Common myeloid progenitor, CD34-positive (primary cell): ENCODE measurements at regions not wholly inside any gene's neighbourhood (a gene's known extent, or its start where the extent isn't known, plus 50 kb on each side); places are given as distances from the start of the nearest gene placed in this dataset.
"Not testable (repeated sequence)": the region's sequence is repeated elsewhere in the genome, so short reads cannot be mapped to it uniquely, and the experiment has no call there.

ENCODE experiments used
- CTCF ChIA-PET: fragments of 350-600 bp; sonication (Branson Sonifier 250); formaldehyde crosslinking; loops from one replicate; lab custom pipeline; 2021; ENCODE audit warnings: antibody characterized with exemption; lab: Charles Lee
- POLR2A ChIA-PET: fragments of 350-600 bp; sonication (Branson Sonifier 250); formaldehyde crosslinking; loops from one replicate; lab custom pipeline; 2021; ENCODE audit warnings: antibody characterized with exemption; lab: Charles Lee
- DNase-seq, 3 donors: peaks; one replicate each; pipeline versions ENCODE4 v3.0.0 to v3.0.0-alpha.2; 2013
- H3K27ac ChIP-seq, 2 experiments: 1 replicate in 1 of 2; 2 replicates in 1 of 2; pipeline ENCODE4 v1.7.0; 2013; ENCODE audit warnings: inconsistent platforms in 2 of 2, low read length in 2 of 2, mild to moderate bottlenecking in 2 of 2, low read depth in 1 of 2, moderate library complexity in 1 of 2; ENCODE audit not compliant: severe bottlenecking in 2 of 2, insufficient read depth in 1 of 2, poor library complexity in 1 of 2
- H3K27me3 ChIP-seq, 5 experiments: replicated peaks in 2 of 5; 1 replicate in 3 of 5; 2 replicates in 2 of 5; pipeline versions ENCODE4 v1.6.1 to v1.7.0; 2013; ENCODE audit warnings: low read length in 4 of 5, mild to moderate bottlenecking in 2 of 5, moderate library complexity in 2 of 5, inconsistent platforms in 1 of 5; ENCODE audit not compliant: insufficient read depth in 5 of 5, control insufficient read depth in 4 of 5
- H3K36me3 ChIP-seq, 4 experiments: 1 replicate in 2 of 4; 2 replicates in 2 of 4; pipeline versions ENCODE4 v1.6.1 to v1.7.0; 2013; ENCODE audit warnings: low read length in 3 of 4, control low read depth in 1 of 4, mild to moderate bottlenecking in 1 of 4; ENCODE audit not compliant: control insufficient read depth in 4 of 4, insufficient read depth in 4 of 4
- H3K4me1 ChIP-seq, 4 experiments: 1 replicate in 3 of 4; 2 replicates in 1 of 4; pipeline versions ENCODE4 v1.6.1 to v1.7.1; 2013; ENCODE audit warnings: low read length in 3 of 4, mild to moderate bottlenecking in 3 of 4, control low read depth in 1 of 4, inconsistent platforms in 1 of 4, moderate library complexity in 1 of 4; ENCODE audit not compliant: control insufficient read depth in 4 of 4, insufficient read depth in 4 of 4; ENCODE audit errors: control extremely low read depth in 1 of 4
- H3K4me3 ChIP-seq, 7 experiments: 1 replicate in 4 of 7; 2 replicates in 3 of 7; pipeline versions ENCODE4 v1.5.1 to v1.7.0; 2013; ENCODE audit warnings: mild to moderate bottlenecking in 7 of 7, low read length in 6 of 7, moderate library complexity in 6 of 7, inconsistent platforms in 2 of 7, low read depth in 2 of 7, control low read depth in 1 of 7; ENCODE audit not compliant: insufficient read depth in 4 of 7, control insufficient read depth in 1 of 7; ENCODE audit errors: extremely low read depth in 1 of 7
- H3K9me3 ChIP-seq, 5 experiments: 1 replicate in 4 of 5; 2 replicates in 1 of 5; pipeline versions ENCODE4 v1.6.1 to v1.7.1; 2013; ENCODE audit warnings: low read length in 4 of 5, mild to moderate bottlenecking in 2 of 5, inconsistent platforms in 1 of 5, low read depth in 1 of 5, moderate library complexity in 1 of 5; ENCODE audit not compliant: control insufficient read depth in 4 of 5, insufficient read depth in 2 of 5; ENCODE audit errors: control extremely low read depth in 1 of 5
- WGBS: methylation state at CpG from one replicate; pipeline ENCODE4 v1.1.5; 2013; ENCODE audit not compliant: insufficient coverage; 5-methylcytosine and 5-hydroxymethylcytosine counted together

- H3K27me3 ChIP-seq, DNase-seq, H3K36me3 ChIP-seq, H3K27ac ChIP-seq, POLR2A ChIA-PET, H3K4me3 ChIP-seq, H3K9me3 ChIP-seq: not testable (repeated sequence)
- H3K4me1 ChIP-seq = peaks cover 9 to 38% (median 26%) of the 10 kb centered on the region in 4 experiments
- CTCF ChIA-PET = interaction anchor here (0.8 to 2.7 kb wide), 2 partner anchors 9 to 25 kb away, joined by 4 to 7 read pairs; no protein-coding TSS in a partner anchor
- WGBS = 100% methylated on average over 3 of the region's 5 CpGs
Measured at GRCh38 chr10:45555332-45555731, 117.2 kb downstream of the ZFAND4 start.

DNA sequence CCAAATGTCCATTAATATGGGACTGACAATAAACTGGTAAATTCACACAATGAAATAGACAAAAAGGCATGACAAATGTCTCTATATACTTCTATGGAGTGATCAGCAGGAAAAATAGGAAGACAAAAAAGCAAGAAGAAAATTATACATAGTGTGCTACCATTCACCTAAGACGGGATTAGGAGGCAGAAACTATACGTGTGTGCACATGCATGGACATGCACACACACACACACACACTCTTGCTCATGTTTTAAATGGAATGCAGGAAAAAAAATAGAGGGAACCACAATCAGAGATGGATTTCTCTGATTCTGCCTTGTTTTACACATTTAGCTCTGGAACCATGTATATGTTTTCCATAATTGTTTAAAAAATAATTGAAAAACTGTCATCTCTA is 119.0 kb downstream of the ZFAND4 start:
- no peak overlapping the region for H3K4me3 ChIP-seq
- H3K4me1 ChIP-seq = peaks cover 9 to 29% (median 24%) of the 10 kb centered on the region in 4 experiments
- no CpG with 5 or more reads among the region's 2 CpGs for WGBS
- no peak overlapping the region for H3K27ac ChIP-seq
- peaks cover 0 to 12% (median 5%) of the 10 kb centered on the region in 4 experiments for H3K36me3 ChIP-seq
- no peaks in the 10 kb centered on the region for H3K9me3 ChIP-seq
- ChIA-PET POLR2A (no interaction called here), CTCF (no interaction called here)
- no peaks in the 10 kb centered on the region for H3K27me3 ChIP-seq
- no peak for DNase-seq

DNA sequence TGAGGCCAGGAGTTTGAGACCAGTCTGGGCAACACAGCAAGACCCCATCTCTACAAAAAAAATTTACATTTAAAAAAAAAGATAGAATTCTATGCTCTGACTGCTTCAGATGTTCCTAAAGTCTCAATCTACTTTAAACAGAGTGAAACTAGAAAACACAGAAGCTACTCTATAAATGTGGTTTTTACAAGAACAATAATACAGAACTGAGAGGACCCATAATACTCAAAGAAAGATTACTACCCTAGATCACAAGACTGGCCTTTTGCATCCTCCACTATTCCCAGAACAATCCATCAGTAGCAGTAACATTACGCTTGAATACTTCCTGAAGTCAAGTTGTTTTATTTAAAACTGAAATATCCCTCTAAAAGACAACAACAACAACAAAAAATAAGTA is 119.4 kb downstream of the ZFAND4 start:
- DNase-seq = no peak
- WGBS = no CpG with 5 or more reads among the region's 1 CpG
- POLR2A ChIA-PET = no interaction called here
- Histone ChIP-seq H3K27me3 (no peaks in the 10 kb centered on the region), H3K4me3 (no peak overlapping the region), H3K27ac (no peak overlapping the region), H3K4me1 (peaks cover 6 to 25% (median 19%) of the 10 kb centered on the region in 4 experiments), H3K36me3 (peaks cover 0 to 14% (median 5%) of the 10 kb centered on the region in 4 experiments), H3K9me3 (no peaks in the 10 kb centered on the region)
- CTCF ChIA-PET = no interaction called here

DNA sequence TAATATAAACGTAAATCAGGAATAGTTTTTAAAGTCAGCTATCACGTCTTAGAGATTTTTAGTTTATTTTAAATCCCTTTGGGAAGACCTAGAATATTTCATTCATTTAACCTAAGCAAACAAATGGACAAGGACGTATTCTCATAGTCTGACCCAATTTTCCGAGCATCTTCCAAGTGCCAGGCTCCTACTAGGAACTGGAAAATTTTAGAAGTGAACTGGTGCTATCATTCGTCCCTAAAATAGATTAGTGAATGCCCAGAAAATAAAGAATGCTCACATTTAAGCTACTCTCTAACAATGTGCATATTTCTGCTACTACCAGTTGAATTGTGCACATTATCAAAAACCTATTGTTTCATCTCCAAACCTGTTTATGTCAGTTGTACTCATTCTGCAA is 120.1 kb downstream of the ZFAND4 start:
- DNase-seq = no peak
- ChIA-PET POLR2A (no interaction called here), CTCF (no interaction called here)
- Histone ChIP-seq H3K36me3 (peaks cover 0 to 16% (median 5%) of the 10 kb centered on the region in 4 experiments), H3K27ac (no peak overlapping the region), H3K4me3 (no peak overlapping the region), H3K4me1 (peaks cover 2 to 18% (median 12%) of the 10 kb centered on the region in 4 experiments), H3K9me3 (no peaks in the 10 kb centered on the region), H3K27me3 (no peaks in the 10 kb centered on the region)
- 100% methylated on average over 3 of the region's 5 CpGs for WGBS

DNA sequence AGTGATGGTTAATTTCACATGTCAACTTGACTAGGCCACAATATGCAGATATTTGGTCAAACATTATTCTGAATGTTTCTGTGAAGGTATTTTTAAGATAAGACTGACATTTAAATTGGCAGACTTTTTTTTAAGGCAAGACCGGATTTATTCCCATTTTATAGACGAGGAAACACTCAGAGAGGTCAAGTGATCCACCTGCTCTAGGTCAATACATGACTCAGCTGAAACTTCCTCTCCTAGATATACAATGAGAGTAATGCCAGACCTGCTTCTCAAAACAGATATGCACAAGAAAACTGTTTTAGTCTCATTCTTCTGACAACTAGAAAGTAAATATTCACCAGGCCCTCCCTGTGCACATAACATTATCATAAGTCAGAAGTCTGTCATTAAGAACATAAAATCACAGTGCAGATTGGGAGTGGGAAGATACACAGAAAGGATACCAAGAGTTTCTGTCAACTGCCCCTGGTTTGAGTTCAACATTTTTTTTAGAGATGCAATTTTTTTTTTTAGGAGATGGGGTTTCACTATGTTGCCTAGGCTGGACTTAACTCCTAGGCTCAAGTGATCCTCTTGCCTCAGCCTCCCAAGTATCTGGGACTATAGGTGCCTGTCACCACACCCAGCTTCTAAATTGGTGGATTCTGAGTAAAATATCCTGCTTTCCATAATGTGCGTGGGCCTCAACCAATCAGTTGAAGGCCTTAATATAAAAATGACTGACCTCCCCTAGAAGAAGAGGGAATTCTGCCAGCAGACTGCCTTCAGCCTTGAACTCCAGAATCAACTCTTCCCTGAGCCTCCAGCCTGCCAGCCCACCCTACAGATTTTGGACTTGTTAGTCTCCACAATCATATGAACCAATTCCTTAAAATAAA is 121.4 kb downstream of the ZFAND4 start:
- no peak overlapping the region for H3K4me3 ChIP-seq
- H3K4me1 ChIP-seq = peaks cover 0 to 5% (median 2%) of the 10 kb centered on the region in 4 experiments
- WGBS = 78% methylated on average over 3 of the region's 3 CpGs
- CTCF ChIA-PET = no interaction called here
- peaks cover 0 to 24% (median 5%) of the 10 kb centered on the region in 4 experiments for H3K36me3 ChIP-seq
- POLR2A ChIA-PET = no interaction called here
- no peaks in the 10 kb centered on the region for H3K27me3 ChIP-seq
- no peak overlapping the region for H3K27ac ChIP-seq
- H3K9me3 ChIP-seq = peaks cover 0 to 2% (median 0%) of the 10 kb centered on the region in 5 experiments
- DNase-seq = peak in 1 of 3 donors; percentile 18

DNA sequence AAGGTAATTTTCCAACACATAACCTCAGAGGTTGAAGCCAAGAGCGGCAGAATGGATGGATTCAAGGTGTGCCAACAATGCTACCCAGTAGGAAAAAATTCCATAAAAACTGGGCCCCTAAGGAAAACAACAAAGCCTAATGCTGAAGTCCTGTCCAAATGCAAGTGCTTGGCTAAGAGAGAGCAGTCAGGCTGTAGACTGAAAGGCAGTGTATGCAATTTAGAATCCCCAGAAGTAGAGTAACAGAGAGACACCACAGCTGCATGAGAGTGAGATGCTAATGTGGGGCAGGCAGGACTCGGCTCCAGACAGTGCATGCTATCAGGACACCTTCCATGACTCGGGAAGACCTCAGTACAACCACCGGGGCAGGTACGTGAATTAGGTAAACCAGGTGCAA is 124.5 kb downstream of the ZFAND4 start:
- peaks cover 0 to 17% (median 5%) of the 10 kb centered on the region in 4 experiments for H3K4me1 ChIP-seq
- DNase-seq = no peak
- ChIA-PET CTCF (no interaction called here), POLR2A (no interaction called here)
- 99% methylated on average over 5 of the region's 5 CpGs for WGBS
- H3K9me3 ChIP-seq = peaks cover 0 to 2% (median 0%) of the 10 kb centered on the region in 5 experiments
- no peaks in the 10 kb centered on the region for H3K27me3 ChIP-seq
- H3K27ac ChIP-seq = no peak overlapping the region
- no peak overlapping the region for H3K4me3 ChIP-seq
- peaks cover 0 to 24% (median 5%) of the 10 kb centered on the region in 4 experiments for H3K36me3 ChIP-seq

DNA sequence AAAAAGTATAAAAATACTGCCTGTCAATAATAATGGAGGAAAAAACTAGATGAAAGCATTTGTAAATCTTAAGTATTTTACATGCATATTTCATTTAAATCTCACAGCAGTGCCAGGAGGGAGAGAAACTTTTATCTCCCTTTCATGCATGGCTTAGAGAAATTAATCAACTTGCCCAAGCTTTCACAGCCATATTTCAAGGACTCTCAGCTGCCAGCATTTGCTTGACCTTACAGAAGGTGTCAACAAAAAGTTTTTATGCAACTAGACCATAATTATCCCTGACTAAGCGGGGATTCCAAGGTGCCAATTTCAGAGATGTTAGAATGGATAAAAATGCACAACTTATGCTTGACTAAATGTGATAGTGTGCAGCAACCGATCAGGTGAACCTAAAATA is 125.4 kb downstream of the ZFAND4 start:
- 100% methylated on average over 1 of the region's 2 CpGs for WGBS
- Histone ChIP-seq H3K27ac (no peak overlapping the region), H3K9me3 (peaks cover 0 to 2% (median 0%) of the 10 kb centered on the region in 5 experiments), H3K27me3 (no peaks in the 10 kb centered on the region), H3K4me3 (no peak overlapping the region), H3K36me3 (peaks cover 0 to 22% (median 4%) of the 10 kb centered on the region in 4 experiments), H3K4me1 (peaks cover 0 to 17% (median 5%) of the 10 kb centered on the region in 4 experiments)
- ChIA-PET CTCF (interaction anchor here (1.0 to 1.5 kb wide), 2 partner anchors 38 to 54 kb away, joined by 3 to 5 read pairs; no protein-coding TSS in a partner anchor), POLR2A (no interaction called here)
- DNase-seq = no peak
